ENCODE measurements at regions not wholly inside any gene's neighbourhood (a gene's known extent, or its start where the extent isn't known, plus 50 kb on each side); places are given as distances from the start of the nearest gene placed in this dataset.

- H3K36me3 ChIP-seq, result no peaks in the 10 kb centered on the region
- H3K27ac ChIP-seq, result no peak overlapping the region
- DNase-seq (ENCODE audit: low spot score) (no peak), ATAC-seq (ENCODE audit: insufficient number of reproducible peaks, low FRiP score, low read depth) (no peak)
- no peak for TF ChIP-seq CTCF (IDR thresholded peaks at IDR 0.05)
- H3K4me1 ChIP-seq (ENCODE audit: control insufficient read depth in 1 of 2, low read depth in 2 of 2), result peaks cover 0 to 8% of the 10 kb centered on the region in 2 donors
- peaks cover 4% of the 10 kb centered on the region for H3K9me3 ChIP-seq
- no peak overlapping the region for H3K4me3 ChIP-seq
- H3K27me3 ChIP-seq (replicated peaks; ENCODE audit: insufficient read depth), result no peaks in the 10 kb centered on the region
Observed at GRCh38 chr10:78831461-78831860, 237.3 kb upstream of the ZMIZ1 start.

- Histone ChIP-seq H3K27me3 (replicated peaks; ENCODE audit: insufficient read depth) (no peaks in the 10 kb centered on the region), H3K36me3 (no peaks in the 10 kb centered on the region), H3K4me3 (no peak overlapping the region), H3K27ac (no peak overlapping the region), H3K4me1 (ENCODE audit: control insufficient read depth in 1 of 2, low read depth in 2 of 2) (peaks cover 0 to 8% of the 10 kb centered on the region in 2 donors), H3K9me3 (peaks cover 4% of the 10 kb centered on the region)
- TF ChIP-seq CTCF (IDR thresholded peaks at IDR 0.05), result no peak
- DNase-seq (ENCODE audit: low spot score) (no peak), ATAC-seq (ENCODE audit: insufficient number of reproducible peaks, low FRiP score, low read depth) (no peak)
Observed at GRCh38 chr10:78832281-78832680, 236.5 kb upstream of the ZMIZ1 start.

DNA sequence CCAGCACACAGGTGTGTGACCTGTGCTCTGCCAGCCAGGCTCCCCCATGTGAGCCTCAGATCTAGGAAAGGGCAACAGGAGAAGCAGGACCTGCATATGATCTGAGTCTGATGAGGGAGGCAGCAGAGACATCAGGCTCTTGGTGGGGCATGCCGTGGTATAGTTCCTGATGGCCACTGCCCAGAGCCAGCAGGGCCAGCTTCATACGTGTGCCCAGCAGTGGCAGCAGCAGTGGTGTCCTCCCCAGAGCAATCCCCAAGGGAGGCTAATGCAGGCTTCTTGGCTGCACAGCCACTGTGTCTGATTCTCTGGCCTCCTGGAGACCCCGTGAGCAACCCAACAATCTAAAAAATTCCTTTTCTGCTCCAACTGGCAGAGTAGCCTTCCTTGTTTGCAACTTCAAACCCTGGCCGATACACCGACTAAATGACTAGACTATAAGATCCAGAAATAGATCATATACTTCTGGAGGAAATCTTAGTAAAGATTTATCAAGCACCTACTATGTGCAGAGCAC, 230.6 kb upstream of the ZMIZ1 start:
- TF ChIP-seq CTCF (IDR thresholded peaks at IDR 0.05), result no peak
- H3K36me3 ChIP-seq, result no peaks in the 10 kb centered on the region
- no peaks in the 10 kb centered on the region for H3K27me3 ChIP-seq (replicated peaks; ENCODE audit: insufficient read depth)
- no peak overlapping the region for H3K27ac ChIP-seq
- ATAC-seq (ENCODE audit: insufficient number of reproducible peaks, low FRiP score, low read depth) (no peak), DNase-seq (ENCODE audit: low spot score) (no peak)
- H3K4me3 ChIP-seq, result no peak overlapping the region
- H3K4me1 ChIP-seq (ENCODE audit: control insufficient read depth in 1 of 2, low read depth in 2 of 2), result peaks cover 0 to 7% of the 10 kb centered on the region in 2 donors
- H3K9me3 ChIP-seq, result no peaks in the 10 kb centered on the region

DNA sequence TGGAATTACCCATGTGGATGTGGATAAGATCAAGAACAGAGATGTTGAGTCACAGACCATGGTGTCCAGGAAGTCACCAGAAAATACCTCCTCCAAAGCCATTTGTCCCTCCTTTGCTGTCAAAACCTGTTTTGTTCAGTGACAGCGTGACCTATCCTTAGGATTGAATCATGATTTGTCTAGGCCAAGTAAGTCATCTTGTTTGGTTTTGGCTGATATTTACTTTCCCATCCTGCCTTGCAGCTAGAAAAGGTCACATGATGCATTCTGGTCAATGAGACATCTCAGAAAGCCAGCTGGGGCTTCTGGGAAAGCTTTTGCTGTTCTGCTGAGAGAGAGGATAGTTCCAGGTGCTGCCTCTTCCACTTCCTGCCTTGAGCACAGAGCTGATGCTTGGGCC, 225.3 kb upstream of the ZMIZ1 start:
- no peaks in the 10 kb centered on the region for H3K9me3 ChIP-seq
- H3K36me3 ChIP-seq, result no peaks in the 10 kb centered on the region
- no peak overlapping the region for H3K27ac ChIP-seq
- no peak for ATAC-seq (ENCODE audit: insufficient number of reproducible peaks, low FRiP score, low read depth)
- no peak overlapping the region for H3K4me3 ChIP-seq
- TF ChIP-seq CTCF (IDR thresholded peaks at IDR 0.05), result no peak
- DNase-seq (ENCODE audit: low spot score), result no peak
- peaks cover 0 to 6% of the 10 kb centered on the region in 2 donors for H3K4me1 ChIP-seq (ENCODE audit: control insufficient read depth in 1 of 2, low read depth in 2 of 2)
- H3K27me3 ChIP-seq (replicated peaks; ENCODE audit: insufficient read depth), result no peaks in the 10 kb centered on the region

DNA sequence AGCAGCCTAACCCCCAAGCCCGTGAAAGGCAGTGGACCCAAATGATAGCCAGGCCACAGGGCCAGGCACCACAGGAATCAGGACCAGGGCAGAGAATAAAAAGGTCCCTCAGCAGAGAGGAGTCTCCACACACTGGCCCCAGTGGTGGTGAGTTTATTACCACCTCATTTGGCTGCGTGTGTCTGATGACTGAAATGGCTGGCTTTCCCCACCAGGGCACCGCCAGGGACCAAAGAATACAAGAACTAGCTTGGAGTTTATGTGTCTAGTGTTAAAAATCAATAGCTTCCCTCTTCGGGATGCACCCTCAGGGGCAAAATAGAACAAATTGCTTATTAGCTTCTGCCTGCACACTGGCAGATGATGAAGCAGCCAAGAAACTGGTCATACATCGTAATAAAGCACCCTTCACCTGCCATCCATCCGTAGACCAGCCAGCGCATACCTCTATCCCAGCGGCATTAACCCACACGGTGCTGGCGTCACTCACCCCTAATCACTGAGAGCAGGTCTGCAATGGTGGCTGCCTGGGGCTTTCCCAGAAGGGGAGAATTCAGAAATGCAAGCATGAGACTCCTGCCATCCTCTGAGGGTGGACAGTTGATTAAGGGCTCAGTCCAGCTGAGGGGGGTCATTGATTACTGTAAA, 223.7 kb upstream of the ZMIZ1 start:
- H3K4me1 ChIP-seq (ENCODE audit: control insufficient read depth in 1 of 2, low read depth in 2 of 2), result peaks cover 0 to 6% of the 10 kb centered on the region in 2 donors
- no peak overlapping the region for H3K4me3 ChIP-seq
- no peak for ATAC-seq (ENCODE audit: insufficient number of reproducible peaks, low FRiP score, low read depth)
- H3K27me3 ChIP-seq (replicated peaks; ENCODE audit: insufficient read depth), result no peaks in the 10 kb centered on the region
- no peaks in the 10 kb centered on the region for H3K36me3 ChIP-seq
- DNase-seq (ENCODE audit: low spot score), result no peak
- no peak overlapping the region for H3K27ac ChIP-seq
- TF ChIP-seq CTCF (IDR thresholded peaks at IDR 0.05), result no peak
- H3K9me3 ChIP-seq, result no peaks in the 10 kb centered on the region

Data from thoracic aorta (tissue), 2 donors.